ENCODE measurements at regions not wholly inside any gene's neighbourhood (a gene's known extent, or its start where the extent isn't known, plus 50 kb on each side); places are given as distances from the start of the nearest gene placed in this dataset.

- H3K9me3 ChIP-seq (ENCODE audit: control insufficient read depth, insufficient read depth, low read length): no peaks in the 10 kb centered on the region
- intact Hi-C loops (cut with micrococcal nuclease): no loop called here
- no peaks in the 10 kb centered on the region for H3K27me3 ChIP-seq (ENCODE audit: control insufficient read depth, insufficient read depth, low read length)
- no CpG with 5 or more reads among the region's 1 CpG for WGBS (ENCODE audit: insufficient coverage)
- no peaks in the 10 kb centered on the region for H3K27me3 Mint-ChIP-seq (ENCODE audit: low read depth in 2 of 2)
- H3K36me3 Mint-ChIP-seq: no peaks in the 10 kb centered on the region
- H3K4me3 Mint-ChIP-seq: no peak overlapping the region
- no peaks in the 10 kb centered on the region for H3K4me1 ChIP-seq (ENCODE audit: control insufficient read depth, insufficient read depth, low read length)
- H3K36me3 ChIP-seq (ENCODE audit: control insufficient read depth, insufficient read depth, low read length): no peaks in the 10 kb centered on the region
- peaks cover 8 to 12% of the 10 kb centered on the region in 2 donors for H3K9me3 Mint-ChIP-seq
- no peak for DNase-seq
- TF ChIP-seq CTCF (IDR thresholded peaks at IDR 0.05): no peak
- H3K4me3 ChIP-seq (ENCODE audit: low read length): no peak overlapping the region
- H3K27ac ChIP-seq (ENCODE audit: low read length): no peak overlapping the region
- no peaks in the 10 kb centered on the region for H3K4me1 Mint-ChIP-seq
- no peak for ATAC-seq
- no peak overlapping the region for H3K27ac Mint-ChIP-seq
These were observed 377.1 kb downstream of the LRRIQ3 start for GRCh38 chr1:73820843-73821242.

GRCh38 chr1:73813716-73814115 is 384.3 kb downstream of the LRRIQ3 start:
- no peaks in the 10 kb centered on the region for H3K36me3 ChIP-seq (ENCODE audit: control insufficient read depth, insufficient read depth, low read length)
- H3K27ac Mint-ChIP-seq: no peak overlapping the region
- no peaks in the 10 kb centered on the region for H3K4me1 Mint-ChIP-seq
- intact Hi-C loops (cut with micrococcal nuclease): no loop called here
- DNase-seq (no peak), ATAC-seq (no peak)
- no peaks in the 10 kb centered on the region for H3K27me3 ChIP-seq (ENCODE audit: control insufficient read depth, insufficient read depth, low read length)
- H3K36me3 Mint-ChIP-seq: no peaks in the 10 kb centered on the region
- no peaks in the 10 kb centered on the region for H3K9me3 ChIP-seq (ENCODE audit: control insufficient read depth, insufficient read depth, low read length)
- 53% methylated on average over 1 of the region's 2 CpGs for WGBS (ENCODE audit: insufficient coverage)
- no peak overlapping the region for H3K27ac ChIP-seq (ENCODE audit: low read length)
- no peak for TF ChIP-seq CTCF (IDR thresholded peaks at IDR 0.05)
- no peaks in the 10 kb centered on the region for H3K27me3 Mint-ChIP-seq (ENCODE audit: low read depth in 2 of 2)
- H3K4me3 Mint-ChIP-seq: no peak overlapping the region
- peaks cover 16 to 20% of the 10 kb centered on the region in 2 donors for H3K9me3 Mint-ChIP-seq
- H3K4me1 ChIP-seq (ENCODE audit: control insufficient read depth, insufficient read depth, low read length): no peaks in the 10 kb centered on the region
- H3K4me3 ChIP-seq (ENCODE audit: low read length): no peak overlapping the region

- H3K4me1 ChIP-seq (ENCODE audit: control insufficient read depth, insufficient read depth, low read length): no peaks in the 10 kb centered on the region
- ATAC-seq (no peak), DNase-seq (no peak)
- WGBS (ENCODE audit: insufficient coverage): 75% methylated on average over 2 of the region's 2 CpGs
- no peak overlapping the region for H3K27ac Mint-ChIP-seq
- H3K36me3 ChIP-seq (ENCODE audit: control insufficient read depth, insufficient read depth, low read length): no peaks in the 10 kb centered on the region
- no peaks in the 10 kb centered on the region for H3K27me3 Mint-ChIP-seq (ENCODE audit: low read depth in 2 of 2)
- no peaks in the 10 kb centered on the region for H3K27me3 ChIP-seq (ENCODE audit: control insufficient read depth, insufficient read depth, low read length)
- intact Hi-C loops (cut with micrococcal nuclease): no loop called here
- no peaks in the 10 kb centered on the region for H3K4me1 Mint-ChIP-seq
- H3K9me3 ChIP-seq (ENCODE audit: control insufficient read depth, insufficient read depth, low read length): no peaks in the 10 kb centered on the region
- H3K36me3 Mint-ChIP-seq: no peaks in the 10 kb centered on the region
- no peak overlapping the region for H3K27ac ChIP-seq (ENCODE audit: low read length)
- H3K4me3 Mint-ChIP-seq: no peak overlapping the region
- TF ChIP-seq CTCF (IDR thresholded peaks at IDR 0.05): no peak
- peaks cover 18 to 20% of the 10 kb centered on the region in 2 donors for H3K9me3 Mint-ChIP-seq
- H3K4me3 ChIP-seq (ENCODE audit: low read length): no peak overlapping the region
These were observed 384.7 kb downstream of the LRRIQ3 start for GRCh38 chr1:73813236-73813635.

- no peaks in the 10 kb centered on the region for H3K27me3 ChIP-seq (ENCODE audit: control insufficient read depth, insufficient read depth, low read length)
- no peaks in the 10 kb centered on the region for H3K9me3 ChIP-seq (ENCODE audit: control insufficient read depth, insufficient read depth, low read length)
- Mint-ChIP-seq H3K9me3 (peaks cover 16 to 19% of the 10 kb centered on the region in 2 donors), H3K4me3 (no peak overlapping the region), H3K36me3 (no peaks in the 10 kb centered on the region), H3K4me1 (no peaks in the 10 kb centered on the region), H3K27me3 (ENCODE audit: low read depth in 2 of 2) (no peaks in the 10 kb centered on the region), H3K27ac (no peak overlapping the region)
- no peak for DNase-seq
- H3K4me1 ChIP-seq (ENCODE audit: control insufficient read depth, insufficient read depth, low read length): no peaks in the 10 kb centered on the region
- H3K36me3 ChIP-seq (ENCODE audit: control insufficient read depth, insufficient read depth, low read length): no peaks in the 10 kb centered on the region
- H3K4me3 ChIP-seq (ENCODE audit: low read length): no peak overlapping the region
- no peak for ATAC-seq
- WGBS (ENCODE audit: insufficient coverage): 82% methylated on average over 1 of the region's 3 CpGs
- H3K27ac ChIP-seq (ENCODE audit: low read length): no peak overlapping the region
- no peak for TF ChIP-seq CTCF (IDR thresholded peaks at IDR 0.05)
- intact Hi-C loops (cut with micrococcal nuclease): no loop called here
These were observed 386.2 kb downstream of the LRRIQ3 start for GRCh38 chr1:73811798-73812197.

Measured in natural killer cell (primary cell).